HEK293 (cell line): ENCODE measurements at regions not wholly inside any gene's neighbourhood (a gene's known extent, or its start where the extent isn't known, plus 50 kb on each side); places are given as distances from the start of the nearest gene placed in this dataset.

Experiments used
- ELK4 ChIP-seq: IDR thresholded peaks from 2 replicates; pipeline ENCODE4 v1.6.1; 2011; ENCODE audit warnings: mild to moderate bottlenecking, low read depth, low read length, borderline replicate concordance
- FEZF1 ChIP-seq: fragments of 450-650 bp; formaldehyde crosslinking; IDR thresholded peaks from 2 replicates; pipeline ENCODE4 v1.5.1; 2016; ENCODE audit warnings: missing biosample characterization, missing genetic modification characterization
- HOXA7 ChIP-seq: sonication (generic); formaldehyde crosslinking; IDR thresholded peaks from 2 replicates; pipeline ENCODE4 v1.8.1; 2022; ENCODE audit warnings: missing genetic modification reagents, borderline replicate concordance
- KLF17 ChIP-seq: fragments of 450-650 bp; formaldehyde crosslinking; IDR thresholded peaks from 2 replicates; pipeline ENCODE4 v1.5.1; 2016; ENCODE audit warnings: missing biosample characterization, missing genetic modification characterization
- KLF7 ChIP-seq: fragments of 450-650 bp; formaldehyde crosslinking; IDR thresholded peaks from 2 replicates; pipeline ENCODE4 v1.5.1; 2016; ENCODE audit warnings: missing biosample characterization, missing genetic modification characterization, borderline replicate concordance
- MZF1 ChIP-seq: fragments of 450-650 bp; formaldehyde crosslinking; IDR thresholded peaks from 2 replicates; pipeline ENCODE4 v1.5.1; 2017; ENCODE audit warnings: missing biosample characterization, missing genetic modification characterization, borderline replicate concordance
- OSR2 ChIP-seq: fragments of 450-650 bp; formaldehyde crosslinking; IDR thresholded peaks from 2 replicates; pipeline ENCODE4 v1.5.1; 2016; ENCODE audit warnings: missing biosample characterization, missing genetic modification characterization
- PRDM10 ChIP-seq: fragments of 450-650 bp; formaldehyde crosslinking; IDR thresholded peaks from 2 replicates; pipeline ENCODE4 v1.5.1; 2016; ENCODE audit warnings: missing biosample characterization, missing genetic modification characterization
- RBAK ChIP-seq: fragments of 450-650 bp; formaldehyde crosslinking; IDR thresholded peaks from 2 replicates; pipeline ENCODE4 v1.5.1; 2016; ENCODE audit warnings: missing biosample characterization, missing genetic modification characterization
- ZBTB17 ChIP-seq: fragments of 450-650 bp; formaldehyde crosslinking; IDR thresholded peaks from 2 replicates; pipeline ENCODE4 v1.5.1; 2016; ENCODE audit warnings: missing biosample characterization, missing genetic modification characterization
- ZBTB7A ChIP-seq: fragments of 450-650 bp; formaldehyde crosslinking; IDR thresholded peaks from 2 replicates; pipeline ENCODE4 v1.5.1; 2016; ENCODE audit warnings: low read depth, missing biosample characterization, missing genetic modification characterization
- ZFHX2 ChIP-seq: fragments of 450-650 bp; formaldehyde crosslinking; conservative IDR thresholded peaks from 2 replicates; pipeline ENCODE4 v1.5.1; 2016; ENCODE audit warnings: missing biosample characterization, missing genetic modification characterization
- ZFP41 ChIP-seq: fragments of 450-650 bp; formaldehyde crosslinking; IDR thresholded peaks from 2 replicates; pipeline ENCODE4 v1.5.1; 2016; ENCODE audit warnings: missing biosample characterization, missing genetic modification characterization, borderline replicate concordance
- ZNF169 ChIP-seq: fragments of 450-650 bp; formaldehyde crosslinking; IDR thresholded peaks from 2 replicates; pipeline ENCODE4 v1.5.1; 2016; ENCODE audit warnings: missing biosample characterization, missing genetic modification characterization
- ZNF266 ChIP-seq: fragments of 450-650 bp; formaldehyde crosslinking; IDR thresholded peaks from 2 replicates; pipeline ENCODE4 v1.5.1; 2016; ENCODE audit warnings: missing biosample characterization, missing genetic modification characterization, low read depth
- ZNF302 ChIP-seq: fragments of 450-650 bp; formaldehyde crosslinking; IDR thresholded peaks from 2 replicates; pipeline ENCODE4 v1.5.1; 2016; ENCODE audit warnings: missing biosample characterization, missing genetic modification characterization, low read depth
- ZNF341 ChIP-seq: fragments of 450-650 bp; formaldehyde crosslinking; IDR thresholded peaks from 2 replicates; pipeline ENCODE4; 2016; ENCODE audit warnings: low read depth, missing biosample characterization, missing genetic modification characterization
- ZNF37A ChIP-seq: fragments of 450-650 bp; IDR thresholded peaks from 2 replicates; pipeline ENCODE4 v1.5.1; 2018; ENCODE audit warnings: missing biosample characterization, missing genetic modification characterization
- ZNF404 ChIP-seq: fragments of 450-650 bp; formaldehyde crosslinking; IDR thresholded peaks from 2 replicates; pipeline ENCODE4 v1.5.1; 2017; ENCODE audit warnings: missing biosample characterization, missing genetic modification characterization
- ZNF501 ChIP-seq: fragments of 450-650 bp; formaldehyde crosslinking; IDR thresholded peaks from 2 replicates; pipeline ENCODE4 v1.5.1; 2016; ENCODE audit warnings: missing biosample characterization, missing genetic modification characterization
- ZNF510 ChIP-seq: fragments of 450-650 bp; formaldehyde crosslinking; IDR thresholded peaks from 2 replicates; pipeline ENCODE4 v1.5.1; 2018; ENCODE audit warnings: mild to moderate bottlenecking, missing genetic modification characterization, missing biosample characterization; ENCODE audit not compliant: insufficient replicate concordance
- ZNF558 ChIP-seq: fragments of 450-650 bp; formaldehyde crosslinking; IDR thresholded peaks from 2 replicates; pipeline ENCODE4 v1.5.1; 2016; ENCODE audit warnings: missing biosample characterization, missing genetic modification characterization
- ZNF654 ChIP-seq: fragments of 450-650 bp; formaldehyde crosslinking; IDR thresholded peaks from 2 replicates; pipeline ENCODE4 v1.5.1; 2016; ENCODE audit warnings: low read depth, missing biosample characterization, missing genetic modification characterization
- ZNF843 ChIP-seq: fragments of 450-650 bp; formaldehyde crosslinking; IDR thresholded peaks from 2 replicates; pipeline ENCODE4 v1.5.1; 2016; ENCODE audit warnings: missing biosample characterization, missing genetic modification characterization
- TF ChIP-seq, protein P1 (sequence below): fragments of 450-650 bp; formaldehyde crosslinking; IDR thresholded peaks from 2 replicates; pipeline ENCODE4 v1.5.1; 2016; ENCODE audit warnings: missing biosample characterization, missing genetic modification characterization
- TF ChIP-seq, protein P2 (sequence below): fragments of 450-650 bp; formaldehyde crosslinking; IDR thresholded peaks from 2 replicates; pipeline ENCODE4 v1.5.1; 2016; ENCODE audit warnings: missing biosample characterization, missing genetic modification characterization

GRCh38 chr3:72152551-72153476 lies 367.9 kb upstream of the PROK2 start (continued):
- no peak for TF ChIP-seq ZNF510 (tag by site-specific recombination)
- TF ChIP-seq, protein P1, sequence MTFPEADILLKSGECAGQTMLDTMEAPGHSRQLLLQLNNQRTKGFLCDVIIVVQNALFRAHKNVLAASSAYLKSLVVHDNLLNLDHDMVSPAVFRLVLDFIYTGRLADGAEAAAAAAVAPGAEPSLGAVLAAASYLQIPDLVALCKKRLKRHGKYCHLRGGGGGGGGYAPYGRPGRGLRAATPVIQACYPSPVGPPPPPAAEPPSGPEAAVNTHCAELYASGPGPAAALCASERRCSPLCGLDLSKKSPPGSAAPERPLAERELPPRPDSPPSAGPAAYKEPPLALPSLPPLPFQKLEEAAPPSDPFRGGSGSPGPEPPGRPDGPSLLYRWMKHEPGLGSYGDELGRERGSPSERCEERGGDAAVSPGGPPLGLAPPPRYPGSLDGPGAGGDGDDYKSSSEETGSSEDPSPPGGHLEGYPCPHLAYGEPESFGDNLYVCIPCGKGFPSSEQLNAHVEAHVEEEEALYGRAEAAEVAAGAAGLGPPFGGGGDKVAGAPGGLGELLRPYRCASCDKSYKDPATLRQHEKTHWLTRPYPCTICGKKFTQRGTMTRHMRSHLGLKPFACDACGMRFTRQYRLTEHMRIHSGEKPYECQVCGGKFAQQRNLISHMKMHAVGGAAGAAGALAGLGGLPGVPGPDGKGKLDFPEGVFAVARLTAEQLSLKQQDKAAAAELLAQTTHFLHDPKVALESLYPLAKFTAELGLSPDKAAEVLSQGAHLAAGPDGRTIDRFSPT = no peak
- TF ChIP-seq RBAK = no peak
- peak; percentile 55 for TF ChIP-seq ZNF341
- TF ChIP-seq ZBTB7A (tag by site-specific recombination) = no peak
- no peak for TF ChIP-seq ZFP41 (tag by site-specific recombination)
- no peak for TF ChIP-seq MZF1 (tag by site-specific recombination)
- TF ChIP-seq FEZF1 (tag by site-specific recombination) = peak; percentile 96
- no peak for TF ChIP-seq ZNF654 (tag by site-specific recombination)
- TF ChIP-seq PRDM10 (tag by site-specific recombination) = peak; percentile 99
- no peak for TF ChIP-seq ZNF37A
- 0 out of 2 replicates have a peak, but pooled peaks have one; percentile 28 for TF ChIP-seq OSR2 (tag by site-specific recombination)
- TF ChIP-seq ZNF302 (tag by site-specific recombination) = no peak
- no peak for TF ChIP-seq KLF17 (tag by site-specific recombination)
- no peak for TF ChIP-seq ZNF501
- TF ChIP-seq ZNF558 = no peak
- TF ChIP-seq, protein P2, sequence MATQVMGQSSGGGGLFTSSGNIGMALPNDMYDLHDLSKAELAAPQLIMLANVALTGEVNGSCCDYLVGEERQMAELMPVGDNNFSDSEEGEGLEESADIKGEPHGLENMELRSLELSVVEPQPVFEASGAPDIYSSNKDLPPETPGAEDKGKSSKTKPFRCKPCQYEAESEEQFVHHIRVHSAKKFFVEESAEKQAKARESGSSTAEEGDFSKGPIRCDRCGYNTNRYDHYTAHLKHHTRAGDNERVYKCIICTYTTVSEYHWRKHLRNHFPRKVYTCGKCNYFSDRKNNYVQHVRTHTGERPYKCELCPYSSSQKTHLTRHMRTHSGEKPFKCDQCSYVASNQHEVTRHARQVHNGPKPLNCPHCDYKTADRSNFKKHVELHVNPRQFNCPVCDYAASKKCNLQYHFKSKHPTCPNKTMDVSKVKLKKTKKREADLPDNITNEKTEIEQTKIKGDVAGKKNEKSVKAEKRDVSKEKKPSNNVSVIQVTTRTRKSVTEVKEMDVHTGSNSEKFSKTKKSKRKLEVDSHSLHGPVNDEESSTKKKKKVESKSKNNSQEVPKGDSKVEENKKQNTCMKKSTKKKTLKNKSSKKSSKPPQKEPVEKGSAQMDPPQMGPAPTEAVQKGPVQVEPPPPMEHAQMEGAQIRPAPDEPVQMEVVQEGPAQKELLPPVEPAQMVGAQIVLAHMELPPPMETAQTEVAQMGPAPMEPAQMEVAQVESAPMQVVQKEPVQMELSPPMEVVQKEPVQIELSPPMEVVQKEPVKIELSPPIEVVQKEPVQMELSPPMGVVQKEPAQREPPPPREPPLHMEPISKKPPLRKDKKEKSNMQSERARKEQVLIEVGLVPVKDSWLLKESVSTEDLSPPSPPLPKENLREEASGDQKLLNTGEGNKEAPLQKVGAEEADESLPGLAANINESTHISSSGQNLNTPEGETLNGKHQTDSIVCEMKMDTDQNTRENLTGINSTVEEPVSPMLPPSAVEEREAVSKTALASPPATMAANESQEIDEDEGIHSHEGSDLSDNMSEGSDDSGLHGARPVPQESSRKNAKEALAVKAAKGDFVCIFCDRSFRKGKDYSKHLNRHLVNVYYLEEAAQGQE (tag by site-specific recombination) = 0 out of 2 replicates have a peak, but pooled peaks have one; percentile 20
- TF ChIP-seq ELK4 = no peak
- 0 out of 2 replicates have a peak, but pooled peaks have one; percentile 57 for TF ChIP-seq ZNF843
- no peak for TF ChIP-seq ZNF169 (tag by site-specific recombination)
- no peak for TF ChIP-seq ZNF266
- 0 out of 2 replicates have a peak, but pooled peaks have one; percentile 19 for TF ChIP-seq ZFHX2
- TF ChIP-seq ZNF404 (tag by site-specific recombination) = no peak
- TF ChIP-seq KLF7 = no peak
- no peak for TF ChIP-seq HOXA7 (CRISPR knock-in tag)
- peak; percentile 62 for TF ChIP-seq ZBTB17 (tag by site-specific recombination)
